Neural cell (in vitro differentiated cells): ENCODE measurements at regions not wholly inside any gene's neighbourhood (a gene's known extent, or its start where the extent isn't known, plus 50 kb on each side); places are given as distances from the start of the nearest gene placed in this dataset.

Experiments
- H2AFZ ChIP-seq: fragments of 200-600, 300-800 bp; sonication (generic), shearing (Covaris generic); 2 replicates; pipeline ENCODE4 v1.6.0; 2014; ENCODE audit warnings: low read depth, mild to moderate bottlenecking, antibody characterized with exemption, low read length, moderate library complexity
- H3F3A ChIP-seq: fragments of 200-600 bp; shearing (Covaris generic); 2 replicates; pipeline ENCODE4 v1.6.1; 2016; ENCODE audit warnings: mild to moderate bottlenecking, moderate library complexity, mixed read lengths, antibody characterized with exemption, low read length; ENCODE audit not compliant: insufficient read depth, poor library complexity, severe bottlenecking
- H3K27ac ChIP-seq: fragments of 200-600, 300-800 bp; sonication (generic), shearing (Covaris generic); 2 replicates; pipeline ENCODE4 v1.5.1; 2014; ENCODE audit warnings: mild to moderate bottlenecking, low read length, moderate library complexity
- H3K27me3 ChIP-seq: fragments of 300-800, 200-600 bp; sonication (generic), shearing (Covaris generic); 2 replicates; pipeline ENCODE4 v1.6.0; 2014; ENCODE audit warnings: mild to moderate bottlenecking, low read depth, low read length, moderate library complexity; ENCODE audit not compliant: insufficient read depth
- H3K36me3 ChIP-seq: fragments of 300-800, 200-600 bp; sonication (generic), shearing (Covaris generic); 2 replicates; pipeline ENCODE4 v1.5.1; 2014; ENCODE audit warnings: mild to moderate bottlenecking, antibody characterized with exemption, low read length, moderate library complexity; ENCODE audit not compliant: insufficient read depth
- H3K4me2 ChIP-seq: fragments of 300-800, 200-600 bp; sonication (generic), shearing (Covaris generic); 2 replicates; pipeline ENCODE4 v1.6.0; 2014; ENCODE audit warnings: mild to moderate bottlenecking, low read length
- H3K4me3 ChIP-seq: fragments of 300-800, 200-600 bp; sonication (generic), shearing (Covaris generic); 2 replicates; pipeline ENCODE4 v1.5.1; 2014; ENCODE audit warnings: mild to moderate bottlenecking, low read length, moderate library complexity
- H3K79me2 ChIP-seq: fragments of 200-600 bp; shearing (Covaris generic); replicated peaks from 2 replicates; pipeline ENCODE4 v1.6.0; 2014; ENCODE audit warnings: mild to moderate bottlenecking, low read length, moderate library complexity; ENCODE audit not compliant: insufficient read depth
- H3K9ac ChIP-seq: fragments of 300-800, 200-600 bp; sonication (generic), shearing (Covaris generic); 2 replicates; pipeline ENCODE4 v1.6.1; 2016; ENCODE audit warnings: mild to moderate bottlenecking, low read length, mixed read lengths
- H3K9me2 ChIP-seq: fragments of 200-600 bp; shearing (Covaris generic); 2 replicates; pipeline ENCODE4 v1.6.1; 2016; ENCODE audit warnings: mild to moderate bottlenecking, low read length, mixed read lengths; ENCODE audit not compliant: insufficient read depth
- H3K9me3 ChIP-seq: fragments of 200-600, 300-800 bp; sonication (generic), shearing (Covaris generic); 2 replicates; pipeline ENCODE4 v1.6.1; 2016; ENCODE audit warnings: mild to moderate bottlenecking, mixed run types, low read length, moderate library complexity, mixed read lengths
- H4K20me1 ChIP-seq: fragments of 200-600 bp; shearing (Covaris generic); 2 replicates; pipeline ENCODE4 v1.6.1; 2016; ENCODE audit warnings: mild to moderate bottlenecking, mixed run types; ENCODE audit not compliant: insufficient read depth
- CTCF ChIP-seq: fragments of 450-650 bp; IDR thresholded peaks from 2 replicates; pipeline ENCODE4 v1.5.1; 2014; ENCODE audit warnings: antibody characterized with exemption, mild to moderate bottlenecking, moderate library complexity; ENCODE audit not compliant: poor library complexity, severe bottlenecking
- EP300 ChIP-seq: fragments of 450-650 bp; conservative IDR thresholded peaks from 2 replicates; pipeline ENCODE4 v1.6.1; 2014; ENCODE audit warnings: antibody characterized with exemption, mild to moderate bottlenecking, moderate library complexity; ENCODE audit not compliant: poor library complexity, severe bottlenecking
- EZH2 ChIP-seq: fragments of 200-600, 300-800 bp; shearing (Covaris generic), sonication (generic); IDR thresholded peaks from 2 replicates; pipeline ENCODE4 v1.6.1; 2014; ENCODE audit warnings: antibody characterized with exemption, low read length, borderline replicate concordance, mild to moderate bottlenecking; ENCODE audit not compliant: insufficient read depth, poor library complexity, severe bottlenecking
- MXI1 ChIP-seq: fragments of 450-650 bp; conservative IDR thresholded peaks from 2 replicates; pipeline ENCODE4 v1.6.1; 2014; ENCODE audit warnings: antibody characterized with exemption, mild to moderate bottlenecking; ENCODE audit not compliant: poor library complexity, severe bottlenecking
- POLR2AphosphoS5 ChIP-seq: IDR thresholded peaks from 2 replicates; pipeline ENCODE4 v1.6.1; 2012
- RAD21 ChIP-seq: fragments of 450-650 bp; conservative IDR thresholded peaks from 2 replicates; pipeline ENCODE4 v1.6.1; 2014; ENCODE audit warnings: antibody characterized with exemption, mild to moderate bottlenecking, moderate library complexity
- REST ChIP-seq: IDR thresholded peaks from 2 replicates; pipeline ENCODE4 v1.6.1; 2012; ENCODE audit warnings: borderline replicate concordance
- SMC3 ChIP-seq: fragments of 450-650 bp; conservative IDR thresholded peaks from 2 replicates; pipeline ENCODE4 v1.6.1; 2014; ENCODE audit warnings: antibody characterized with exemption, mild to moderate bottlenecking, moderate library complexity; ENCODE audit not compliant: poor library complexity
- TAF1 ChIP-seq: IDR thresholded peaks from 2 replicates; pipeline ENCODE4 v1.6.1; 2012; ENCODE audit warnings: low read depth

- H2AFZ ChIP-seq: no peak overlapping the region
- no peaks in the 10 kb centered on the region for H3F3A ChIP-seq
- H3K4me3 ChIP-seq: no peak overlapping the region
- no peaks in the 10 kb centered on the region for H4K20me1 ChIP-seq
- no peaks in the 10 kb centered on the region for H3K9me3 ChIP-seq
- H3K4me2 ChIP-seq: no peak overlapping the region
- H3K27me3 ChIP-seq: no peaks in the 10 kb centered on the region
- no peaks in the 10 kb centered on the region for H3K36me3 ChIP-seq
- no peaks in the 10 kb centered on the region for H3K9me2 ChIP-seq
- no peak for TF ChIP-seq CTCF
- TF ChIP-seq REST: no peak
- no peak for TF ChIP-seq EZH2
- no peak for TF ChIP-seq MXI1
- TF ChIP-seq SMC3: no peak
- TF ChIP-seq TAF1: no peak
- TF ChIP-seq EP300: no peak
- TF ChIP-seq RAD21: no peak
- no peaks in the 10 kb centered on the region for H3K79me2 ChIP-seq
- H3K27ac ChIP-seq: no peak overlapping the region
- no peak overlapping the region for H3K9ac ChIP-seq
These were observed 215.2 kb upstream of the GK2 start for GRCh38 chr4:79623021-79623870.

GRCh38 chr4:79621061-79621460 is 213.0 kb upstream of the GK2 start:
- no peaks in the 10 kb centered on the region for H3K36me3 ChIP-seq
- no peaks in the 10 kb centered on the region for H3F3A ChIP-seq
- no peak overlapping the region for H3K27ac ChIP-seq
- TF ChIP-seq MXI1 (no peak), TAF1 (no peak), EZH2 (no peak), SMC3 (no peak), RAD21 (no peak), CTCF (no peak), POLR2AphosphoS5 (no peak), REST (no peak), EP300 (no peak)
- no peaks in the 10 kb centered on the region for H3K9me2 ChIP-seq
- H3K9me3 ChIP-seq: no peaks in the 10 kb centered on the region
- no peak overlapping the region for H3K9ac ChIP-seq
- no peaks in the 10 kb centered on the region for H3K79me2 ChIP-seq
- H2AFZ ChIP-seq: no peak overlapping the region
- no peak overlapping the region for H3K4me3 ChIP-seq
- H4K20me1 ChIP-seq: no peaks in the 10 kb centered on the region
- H3K4me2 ChIP-seq: no peak overlapping the region
- H3K27me3 ChIP-seq: no peaks in the 10 kb centered on the region
